ENCODE measurements at regions not wholly inside any gene's neighbourhood (a gene's known extent, or its start where the extent isn't known, plus 50 kb on each side); places are given as distances from the start of the nearest gene placed in this dataset.
"Not testable (repeated sequence)": the region's sequence is repeated elsewhere in the genome, so short reads cannot be mapped to it uniquely, and the experiment has no call there.

DNA sequence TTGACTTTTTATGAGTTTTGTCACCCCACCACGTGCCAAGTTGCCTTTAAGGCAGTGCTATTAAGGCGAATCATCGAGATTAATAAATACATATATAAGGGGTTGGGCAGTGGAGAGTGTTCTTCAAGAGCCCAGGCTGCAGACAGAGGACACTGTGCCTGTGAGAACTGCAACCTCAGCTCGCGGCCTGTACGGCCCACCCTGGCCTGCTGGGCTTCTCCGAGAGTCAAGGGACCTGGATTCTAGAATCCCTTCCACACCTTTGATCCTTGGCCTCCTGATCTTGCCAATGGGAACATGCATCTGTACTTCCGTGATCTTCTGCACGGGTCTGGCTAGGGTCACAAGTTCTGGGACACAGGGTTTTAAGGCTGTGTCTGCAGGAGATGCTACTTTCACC lies 54.5 kb downstream of the IRX5 start:
- Histone ChIP-seq H3K4me3 (no peak overlapping the region), H3K9me3 (no peaks in the 10 kb centered on the region), H3K27ac (no peak overlapping the region), H3K27me3 (ENCODE audit: low read depth) (peaks cover 7% of the 10 kb centered on the region), H3K36me3 (no peaks in the 10 kb centered on the region), H3K4me1 (no peaks in the 10 kb centered on the region)
- DNase-seq: no peak
- intact Hi-C loops (cut with DNase I): no loop called here
- ATAC-seq: no peak
- TF ChIP-seq CTCF (IDR thresholded peaks at IDR 0.05): no peak

DNA sequence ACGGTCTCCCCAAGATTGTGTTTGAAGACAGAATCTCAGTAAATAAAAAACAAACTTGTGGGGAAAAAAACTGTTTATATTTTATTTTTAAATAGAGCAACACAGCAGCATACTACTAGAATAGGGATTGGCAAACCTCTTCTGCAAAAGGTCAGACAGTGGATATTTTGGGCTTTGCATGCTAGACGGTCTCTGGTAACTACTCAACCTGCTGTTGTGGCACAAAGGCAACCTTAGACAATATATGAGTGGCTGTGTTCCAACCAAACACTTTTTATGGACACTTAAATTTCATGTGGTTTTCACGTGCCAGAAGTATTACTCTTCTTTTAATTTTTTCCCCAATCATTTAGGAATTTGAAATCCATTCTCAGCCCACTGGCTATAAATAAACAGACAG lies 55.0 kb downstream of the IRX5 start:
- intact Hi-C loops (cut with DNase I): no loop called here
- DNase-seq: no peak
- Histone ChIP-seq H3K4me3 (no peak overlapping the region), H3K9me3 (no peaks in the 10 kb centered on the region), H3K4me1 (no peaks in the 10 kb centered on the region), H3K27ac (no peak overlapping the region), H3K36me3 (no peaks in the 10 kb centered on the region), H3K27me3 (ENCODE audit: low read depth) (peaks cover 9% of the 10 kb centered on the region)
- ATAC-seq: no peak
- no peak for TF ChIP-seq CTCF (IDR thresholded peaks at IDR 0.05)

DNA sequence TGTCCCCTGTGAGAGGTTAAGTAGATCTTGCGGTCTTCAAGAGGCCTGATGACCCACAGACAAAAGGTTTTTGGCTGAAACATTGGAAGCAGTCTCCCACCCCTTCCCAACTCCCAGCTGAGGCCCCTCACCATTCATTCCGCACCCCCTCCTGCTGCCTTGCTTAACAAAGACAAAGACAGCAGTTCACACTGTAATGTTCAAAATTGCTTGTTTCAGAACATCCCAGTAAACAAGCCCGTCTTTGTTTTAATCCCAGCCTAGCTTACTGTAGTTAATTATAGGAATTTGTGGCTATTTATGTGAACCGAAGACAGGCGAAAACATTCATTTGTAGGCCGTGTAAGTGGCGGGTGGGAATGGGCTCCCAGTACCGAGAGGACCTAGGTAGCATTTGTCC lies 55.7 kb downstream of the IRX5 start:
- no peaks in the 10 kb centered on the region for H3K36me3 ChIP-seq
- H3K27ac ChIP-seq: no peak overlapping the region
- no peak for TF ChIP-seq CTCF (IDR thresholded peaks at IDR 0.05)
- H3K4me3 ChIP-seq: no peak overlapping the region
- no peak for DNase-seq
- intact Hi-C loops (cut with DNase I): no loop called here
- ATAC-seq: no peak
- no peaks in the 10 kb centered on the region for H3K4me1 ChIP-seq
- peaks cover 9% of the 10 kb centered on the region for H3K27me3 ChIP-seq (ENCODE audit: low read depth)
- H3K9me3 ChIP-seq: no peaks in the 10 kb centered on the region

DNA sequence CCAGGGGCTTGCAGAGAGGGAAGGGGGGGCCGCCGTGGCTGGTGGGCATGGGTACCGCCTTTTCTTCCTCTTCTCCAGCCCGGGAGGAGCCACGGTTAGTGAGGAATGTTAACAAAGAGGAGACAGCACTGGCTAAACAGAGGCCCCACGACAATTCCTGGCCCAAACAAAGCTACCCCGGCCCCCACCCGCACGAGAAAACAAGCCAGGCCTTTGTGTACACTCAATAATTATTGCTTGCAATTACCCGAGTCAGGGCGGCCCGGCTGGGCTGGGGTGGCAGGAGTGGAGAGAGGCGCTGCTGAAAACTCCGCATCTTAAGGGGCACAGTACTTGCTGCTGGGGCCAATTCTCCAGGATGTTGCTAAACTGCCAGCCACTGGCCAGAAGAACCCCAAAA lies 56.4 kb downstream of the IRX5 start:
- no peak for ATAC-seq

DNA sequence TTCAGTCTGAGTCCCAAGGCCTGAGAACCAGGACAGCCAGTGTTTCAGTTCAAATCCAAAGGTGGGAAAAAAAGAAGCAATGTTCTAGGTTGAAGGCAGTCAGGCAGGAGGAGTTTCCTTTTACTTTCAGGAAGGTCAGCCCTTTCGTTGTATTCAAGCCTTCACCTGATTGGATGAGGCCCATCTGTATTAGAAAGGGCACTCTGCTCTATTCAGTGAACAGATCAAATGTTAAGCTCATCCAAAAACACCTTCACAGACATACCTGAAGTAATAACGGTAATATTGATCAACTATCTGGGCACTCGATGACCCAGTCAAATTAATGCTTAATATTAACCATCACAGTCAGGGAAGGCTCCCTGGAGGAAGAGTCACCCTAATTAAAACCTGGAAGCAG lies 60.9 kb downstream of the IRX5 start:
- H3K4me1 ChIP-seq: no peaks in the 10 kb centered on the region
- TF ChIP-seq CTCF (IDR thresholded peaks at IDR 0.05): no peak
- peaks cover 11% of the 10 kb centered on the region for H3K27me3 ChIP-seq (ENCODE audit: low read depth)
- intact Hi-C loops (cut with DNase I): no loop called here
- no peaks in the 10 kb centered on the region for H3K9me3 ChIP-seq
- ATAC-seq: no peak
- no peak overlapping the region for H3K27ac ChIP-seq
- DNase-seq: no peak
- no peak overlapping the region for H3K4me3 ChIP-seq
- no peaks in the 10 kb centered on the region for H3K36me3 ChIP-seq

More for the DNA sequence above, 56.4 kb downstream of the IRX5 start:
- H3K27ac ChIP-seq: no peak overlapping the region
- H3K36me3 ChIP-seq: no peaks in the 10 kb centered on the region
- no peaks in the 10 kb centered on the region for H3K4me1 ChIP-seq
- TF ChIP-seq CTCF (IDR thresholded peaks at IDR 0.05): no peak
- intact Hi-C loops (cut with DNase I): no loop called here
- no peaks in the 10 kb centered on the region for H3K9me3 ChIP-seq
- no peak overlapping the region for H3K4me3 ChIP-seq
- no peak for DNase-seq
- peaks cover 9% of the 10 kb centered on the region for H3K27me3 ChIP-seq (ENCODE audit: low read depth)

- H3K4me3 ChIP-seq; DNase-seq; H3K9me3 ChIP-seq; H3K36me3 ChIP-seq; H3K4me1 ChIP-seq; ATAC-seq; intact Hi-C loops (cut with DNase I); H3K27ac ChIP-seq: not testable (repeated sequence)
- peaks cover 14% of the 10 kb centered on the region for H3K27me3 ChIP-seq (ENCODE audit: low read depth)
These were observed 61.3 kb downstream of the IRX5 start for GRCh38 chr16:54991946-54992345.

Data from lower lobe of right lung (tissue), 2 donors.